ENCODE measurements at regions not wholly inside any gene's neighbourhood (a gene's known extent, or its start where the extent isn't known, plus 50 kb on each side); places are given as distances from the start of the nearest gene placed in this dataset.

- no peak for DNase-seq (ENCODE audit: low spot score)
- Histone ChIP-seq H3K9me3 (ENCODE audit: control insufficient read depth in 4 of 4, low read length in 3 of 4) (no peaks in the 10 kb centered on the region), H3K27ac (ENCODE audit: low read depth in 1 of 2, low read length in 2 of 2) (no peak overlapping the region), H3K4me1 (ENCODE audit: control insufficient read depth in 4 of 4, insufficient read depth in 4 of 4, low read length in 3 of 4) (no peaks in the 10 kb centered on the region), H3K9ac (ENCODE audit: low read depth in 1 of 2, low read length in 2 of 2) (no peak overlapping the region), H3K27me3 (ENCODE audit: control insufficient read depth in 4 of 4, insufficient read depth in 4 of 4, low read length in 3 of 4) (no peaks in the 10 kb centered on the region), H3K36me3 (ENCODE audit: control insufficient read depth in 4 of 4, insufficient read depth in 3 of 4, low read depth in 1 of 4, low read length in 3 of 4) (no peaks in the 10 kb centered on the region), H3K4me3 (ENCODE audit: low read depth in 1 of 3, low read length in 3 of 3) (no peak overlapping the region)
- TF ChIP-seq, protein P1, sequence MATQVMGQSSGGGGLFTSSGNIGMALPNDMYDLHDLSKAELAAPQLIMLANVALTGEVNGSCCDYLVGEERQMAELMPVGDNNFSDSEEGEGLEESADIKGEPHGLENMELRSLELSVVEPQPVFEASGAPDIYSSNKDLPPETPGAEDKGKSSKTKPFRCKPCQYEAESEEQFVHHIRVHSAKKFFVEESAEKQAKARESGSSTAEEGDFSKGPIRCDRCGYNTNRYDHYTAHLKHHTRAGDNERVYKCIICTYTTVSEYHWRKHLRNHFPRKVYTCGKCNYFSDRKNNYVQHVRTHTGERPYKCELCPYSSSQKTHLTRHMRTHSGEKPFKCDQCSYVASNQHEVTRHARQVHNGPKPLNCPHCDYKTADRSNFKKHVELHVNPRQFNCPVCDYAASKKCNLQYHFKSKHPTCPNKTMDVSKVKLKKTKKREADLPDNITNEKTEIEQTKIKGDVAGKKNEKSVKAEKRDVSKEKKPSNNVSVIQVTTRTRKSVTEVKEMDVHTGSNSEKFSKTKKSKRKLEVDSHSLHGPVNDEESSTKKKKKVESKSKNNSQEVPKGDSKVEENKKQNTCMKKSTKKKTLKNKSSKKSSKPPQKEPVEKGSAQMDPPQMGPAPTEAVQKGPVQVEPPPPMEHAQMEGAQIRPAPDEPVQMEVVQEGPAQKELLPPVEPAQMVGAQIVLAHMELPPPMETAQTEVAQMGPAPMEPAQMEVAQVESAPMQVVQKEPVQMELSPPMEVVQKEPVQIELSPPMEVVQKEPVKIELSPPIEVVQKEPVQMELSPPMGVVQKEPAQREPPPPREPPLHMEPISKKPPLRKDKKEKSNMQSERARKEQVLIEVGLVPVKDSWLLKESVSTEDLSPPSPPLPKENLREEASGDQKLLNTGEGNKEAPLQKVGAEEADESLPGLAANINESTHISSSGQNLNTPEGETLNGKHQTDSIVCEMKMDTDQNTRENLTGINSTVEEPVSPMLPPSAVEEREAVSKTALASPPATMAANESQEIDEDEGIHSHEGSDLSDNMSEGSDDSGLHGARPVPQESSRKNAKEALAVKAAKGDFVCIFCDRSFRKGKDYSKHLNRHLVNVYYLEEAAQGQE (IDR thresholded peaks at IDR 0.05) = no peak
- no peak for TF ChIP-seq FOXA1 (IDR thresholded peaks at IDR 0.05)
- 77% methylated on average over 12 of the region's 12 CpGs for WGBS
These were observed 50.9 kb upstream of the KCNE4 start for GRCh38 chr2:223000872-223001796.

- no peak overlapping the region for H3K9ac ChIP-seq (ENCODE audit: low read depth in 1 of 2, low read length in 2 of 2)
- no peaks in the 10 kb centered on the region for H3K36me3 ChIP-seq (ENCODE audit: control insufficient read depth in 4 of 4, insufficient read depth in 3 of 4, low read depth in 1 of 4, low read length in 3 of 4)
- H3K27me3 ChIP-seq (ENCODE audit: control insufficient read depth in 4 of 4, insufficient read depth in 4 of 4, low read length in 3 of 4) = no peaks in the 10 kb centered on the region
- DNase-seq (ENCODE audit: low spot score) = no peak
- no peaks in the 10 kb centered on the region for H3K9me3 ChIP-seq (ENCODE audit: control insufficient read depth in 4 of 4, low read length in 3 of 4)
- WGBS = 80% methylated on average over 3 of the region's 3 CpGs
- H3K4me3 ChIP-seq (ENCODE audit: low read depth in 1 of 3, low read length in 3 of 3) = no peak overlapping the region
- H3K27ac ChIP-seq (ENCODE audit: low read depth in 1 of 2, low read length in 2 of 2) = no peak overlapping the region
- no peaks in the 10 kb centered on the region for H3K4me1 ChIP-seq (ENCODE audit: control insufficient read depth in 4 of 4, insufficient read depth in 4 of 4, low read length in 3 of 4)
- TF ChIP-seq, protein P2, sequence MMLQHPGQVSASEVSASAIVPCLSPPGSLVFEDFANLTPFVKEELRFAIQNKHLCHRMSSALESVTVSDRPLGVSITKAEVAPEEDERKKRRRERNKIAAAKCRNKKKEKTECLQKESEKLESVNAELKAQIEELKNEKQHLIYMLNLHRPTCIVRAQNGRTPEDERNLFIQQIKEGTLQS (IDR thresholded peaks at IDR 0.05) = no peak
- TF ChIP-seq JUND (IDR thresholded peaks at IDR 0.05) (no peak), YY1 (IDR thresholded peaks at IDR 0.05) (no peak), FOXA1 (IDR thresholded peaks at IDR 0.05) (no peak), HNF4G (IDR thresholded peaks at IDR 0.05) (no peak), TAF1 (conservative IDR thresholded peaks at IDR 0.05) (no peak), NR2F2 (IDR thresholded peaks at IDR 0.05) (no peak), FOXA2 (IDR thresholded peaks at IDR 0.05) (no peak), SP1 (IDR thresholded peaks at IDR 0.05) (no peak), RXRA (IDR thresholded peaks at IDR 0.05) (no peak), RAD21 (IDR thresholded peaks at IDR 0.05) (no peak), GABPA (IDR thresholded peaks at IDR 0.05 in 1 of 2, conservative IDR thresholded peaks at IDR 0.05 in 1 of 2) (no peak), ZBTB33 (IDR thresholded peaks at IDR 0.05) (no peak), HNF4A (conservative IDR thresholded peaks at IDR 0.05) (no peak), EGR1 (IDR thresholded peaks at IDR 0.05; ENCODE audit: low read depth in 2 of 2) (no peak)
- TF ChIP-seq, protein P3, sequence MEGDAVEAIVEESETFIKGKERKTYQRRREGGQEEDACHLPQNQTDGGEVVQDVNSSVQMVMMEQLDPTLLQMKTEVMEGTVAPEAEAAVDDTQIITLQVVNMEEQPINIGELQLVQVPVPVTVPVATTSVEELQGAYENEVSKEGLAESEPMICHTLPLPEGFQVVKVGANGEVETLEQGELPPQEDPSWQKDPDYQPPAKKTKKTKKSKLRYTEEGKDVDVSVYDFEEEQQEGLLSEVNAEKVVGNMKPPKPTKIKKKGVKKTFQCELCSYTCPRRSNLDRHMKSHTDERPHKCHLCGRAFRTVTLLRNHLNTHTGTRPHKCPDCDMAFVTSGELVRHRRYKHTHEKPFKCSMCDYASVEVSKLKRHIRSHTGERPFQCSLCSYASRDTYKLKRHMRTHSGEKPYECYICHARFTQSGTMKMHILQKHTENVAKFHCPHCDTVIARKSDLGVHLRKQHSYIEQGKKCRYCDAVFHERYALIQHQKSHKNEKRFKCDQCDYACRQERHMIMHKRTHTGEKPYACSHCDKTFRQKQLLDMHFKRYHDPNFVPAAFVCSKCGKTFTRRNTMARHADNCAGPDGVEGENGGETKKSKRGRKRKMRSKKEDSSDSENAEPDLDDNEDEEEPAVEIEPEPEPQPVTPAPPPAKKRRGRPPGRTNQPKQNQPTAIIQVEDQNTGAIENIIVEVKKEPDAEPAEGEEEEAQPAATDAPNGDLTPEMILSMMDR (IDR thresholded peaks at IDR 0.05; ENCODE audit: low read depth, low read length, missing input control) = no peak
- TF ChIP-seq, protein P4, sequence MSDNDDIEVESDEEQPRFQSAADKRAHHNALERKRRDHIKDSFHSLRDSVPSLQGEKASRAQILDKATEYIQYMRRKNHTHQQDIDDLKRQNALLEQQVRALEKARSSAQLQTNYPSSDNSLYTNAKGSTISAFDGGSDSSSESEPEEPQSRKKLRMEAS (IDR thresholded peaks at IDR 0.05) = no peak
- TF ChIP-seq, protein P1 (IDR thresholded peaks at IDR 0.05) = no peak
These were observed 50.2 kb upstream of the KCNE4 start for GRCh38 chr2:223001797-223002175.
